ENCODE measurements at regions not wholly inside any gene's neighbourhood (a gene's known extent, or its start where the extent isn't known, plus 50 kb on each side); places are given as distances from the start of the nearest gene placed in this dataset.

DNA sequence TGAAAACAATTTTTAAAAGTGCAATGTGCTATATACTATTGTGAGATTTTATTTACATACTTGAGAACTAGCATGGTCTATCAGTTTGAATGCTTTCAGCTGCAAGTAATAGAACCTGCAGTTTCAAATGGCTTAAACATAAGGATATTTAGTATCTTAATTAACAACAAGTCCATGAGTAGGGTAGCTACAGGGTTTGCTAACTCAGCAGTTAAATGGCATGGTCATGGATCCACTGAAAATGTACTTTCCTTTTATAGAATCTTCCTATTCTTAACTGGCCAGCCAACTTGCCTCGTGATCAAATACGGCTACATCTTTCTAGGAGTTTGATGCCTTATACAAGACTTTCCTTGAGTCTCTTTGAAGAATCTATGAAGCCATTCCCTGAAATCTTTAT, 452.8 kb upstream of the SEMA6A start:
- no peak for TF ChIP-seq POLR2AphosphoS5 (IDR thresholded peaks at IDR 0.05; ENCODE audit: low read depth, low read length)
- TF ChIP-seq TAF1 (IDR thresholded peaks at IDR 0.05; ENCODE audit: low read depth, low read length), result no peak
